Mucosa of rectum (tissue), 2 donors: ENCODE measurements at regions not wholly inside any gene's neighbourhood (a gene's known extent, or its start where the extent isn't known, plus 50 kb on each side); places are given as distances from the start of the nearest gene placed in this dataset.
"Not testable (repeated sequence)": the region's sequence is repeated elsewhere in the genome, so short reads cannot be mapped to it uniquely, and the experiment has no call there.

Experiments used
- H3K27ac ChIP-seq, 2 donors: one replicate each; pipeline ENCODE4 v1.7.0; 2013; ENCODE audit warnings: inconsistent platforms in 2 of 2, low read depth in 2 of 2, low read length in 2 of 2
- H3K27me3 ChIP-seq, 2 donors: one replicate each; pipeline ENCODE4 v1.7.0; 2013; ENCODE audit warnings: low read length in 2 of 2; ENCODE audit not compliant: control insufficient read depth in 2 of 2, insufficient read depth in 2 of 2
- H3K36me3 ChIP-seq, 2 donors: one replicate each; pipeline ENCODE4 v1.7.0; 2013; ENCODE audit warnings: low read length in 2 of 2; ENCODE audit not compliant: control insufficient read depth in 2 of 2, insufficient read depth in 2 of 2
- H3K4me1 ChIP-seq, 2 donors: one replicate each; pipeline ENCODE4 v1.7.0; 2013; ENCODE audit warnings: low read length in 2 of 2, mild to moderate bottlenecking in 1 of 2; ENCODE audit not compliant: control insufficient read depth in 2 of 2, insufficient read depth in 2 of 2
- H3K4me3 ChIP-seq, 2 donors: one replicate each; pipeline ENCODE4 v1.7.0; 2013; ENCODE audit warnings: low read length in 2 of 2
- H3K9ac ChIP-seq, 2 donors: one replicate each; pipeline ENCODE4 v1.7.0; 2013; ENCODE audit warnings: low read length in 2 of 2, low read depth in 1 of 2, mild to moderate bottlenecking in 1 of 2
- H3K9me3 ChIP-seq, 2 donors: one replicate each; pipeline ENCODE4 v1.7.0; 2013; ENCODE audit warnings: low read length in 2 of 2; ENCODE audit not compliant: control insufficient read depth in 2 of 2
- donor health status: healthy.
- donor health status: Normal muscosa, but diverticular disease.

- H3K36me3 ChIP-seq = no peaks in the 10 kb centered on the region
- no peaks in the 10 kb centered on the region for H3K27me3 ChIP-seq
- no peak overlapping the region for H3K4me3 ChIP-seq
- H3K27ac ChIP-seq = no peak overlapping the region
- H3K4me1 ChIP-seq = no peaks in the 10 kb centered on the region
- H3K9me3 ChIP-seq = no peaks in the 10 kb centered on the region
- no peak overlapping the region for H3K9ac ChIP-seq
Observed at GRCh38 chr4:137961051-137961438, 281.1 kb downstream of the SLC7A11 start.

DNA sequence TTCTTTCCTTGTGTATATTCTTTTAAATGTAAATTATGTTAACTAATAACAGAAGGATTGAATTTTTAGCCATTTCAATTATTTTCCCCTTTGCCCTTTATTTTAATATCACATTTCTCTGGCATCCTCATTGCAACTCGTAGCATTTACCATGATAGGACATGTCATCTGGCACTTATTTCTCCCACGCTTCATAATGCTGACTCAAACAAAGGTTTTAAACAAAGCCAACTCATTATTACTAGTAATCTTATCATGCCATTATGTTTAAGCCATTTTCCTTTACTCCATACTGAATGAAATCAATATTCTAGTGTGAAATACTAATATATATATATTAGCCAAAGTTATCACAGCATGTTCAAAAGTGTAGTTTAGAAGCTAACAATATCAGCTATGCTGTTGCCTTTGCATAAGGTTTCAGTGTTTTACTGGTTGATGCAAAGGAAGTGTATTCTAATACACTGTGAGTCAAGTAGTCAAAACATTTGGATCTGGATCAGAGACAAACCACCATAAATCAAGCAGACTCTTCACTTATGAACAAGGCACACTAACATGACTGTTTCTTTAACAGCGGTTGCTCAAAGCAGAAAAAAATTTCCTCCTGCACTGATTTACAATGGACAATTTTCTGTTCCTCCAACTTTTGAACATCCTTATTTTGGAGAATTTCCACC lies 281.6 kb downstream of the SLC7A11 start:
- H3K27me3 ChIP-seq = no peaks in the 10 kb centered on the region
- H3K27ac ChIP-seq = no peak overlapping the region
- no peak overlapping the region for H3K9ac ChIP-seq
- H3K4me3 ChIP-seq = no peak overlapping the region
- no peaks in the 10 kb centered on the region for H3K36me3 ChIP-seq
- H3K4me1 ChIP-seq = no peaks in the 10 kb centered on the region
- no peaks in the 10 kb centered on the region for H3K9me3 ChIP-seq

DNA sequence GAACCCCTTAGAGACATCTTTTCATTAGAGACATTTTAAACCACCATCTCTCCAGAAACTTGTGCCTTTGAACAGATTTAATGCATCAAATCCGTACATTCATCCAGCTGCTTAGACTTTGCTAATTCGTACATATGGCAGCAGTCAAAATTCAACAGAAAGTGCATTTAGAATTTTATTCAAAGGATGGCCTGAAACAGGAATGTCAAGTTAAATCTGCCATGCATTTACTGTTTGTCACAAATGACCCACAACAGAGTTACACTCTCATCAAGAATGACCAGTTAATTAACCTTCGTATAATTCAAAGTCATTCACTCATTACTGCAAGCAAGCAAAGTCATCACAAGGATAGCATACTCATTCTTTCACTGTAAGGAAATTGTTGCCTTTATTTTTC lies 284.3 kb downstream of the SLC7A11 start:
- no peaks in the 10 kb centered on the region for H3K4me1 ChIP-seq
- no peaks in the 10 kb centered on the region for H3K9me3 ChIP-seq
- no peak overlapping the region for H3K27ac ChIP-seq
- H3K36me3 ChIP-seq = no peaks in the 10 kb centered on the region
- no peak overlapping the region for H3K4me3 ChIP-seq
- no peaks in the 10 kb centered on the region for H3K27me3 ChIP-seq
- H3K9ac ChIP-seq = no peak overlapping the region

DNA sequence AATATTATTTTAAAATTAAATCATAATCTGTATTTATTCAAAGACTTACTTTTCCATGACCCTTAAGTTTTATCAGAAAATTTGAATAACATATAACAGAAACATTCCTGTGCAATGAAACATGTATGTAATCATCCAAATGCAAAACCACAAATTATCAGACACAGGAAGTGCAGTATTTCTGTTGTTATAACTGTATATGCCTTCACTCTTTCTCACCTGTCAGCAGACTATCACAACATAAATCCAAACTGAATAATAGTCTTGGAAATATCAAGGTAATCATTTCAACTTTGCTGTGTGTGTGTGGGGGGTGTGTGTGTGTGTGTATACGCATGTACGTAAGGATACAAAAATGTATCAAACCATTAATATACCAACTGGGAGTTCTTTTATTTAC lies 285.9 kb downstream of the SLC7A11 start:
- Histone ChIP-seq H3K4me1 (no peaks in the 10 kb centered on the region), H3K4me3 (no peak overlapping the region), H3K27me3 (no peaks in the 10 kb centered on the region), H3K9me3 (no peaks in the 10 kb centered on the region), H3K9ac (no peak overlapping the region), H3K27ac (no peak overlapping the region), H3K36me3 (no peaks in the 10 kb centered on the region)

DNA sequence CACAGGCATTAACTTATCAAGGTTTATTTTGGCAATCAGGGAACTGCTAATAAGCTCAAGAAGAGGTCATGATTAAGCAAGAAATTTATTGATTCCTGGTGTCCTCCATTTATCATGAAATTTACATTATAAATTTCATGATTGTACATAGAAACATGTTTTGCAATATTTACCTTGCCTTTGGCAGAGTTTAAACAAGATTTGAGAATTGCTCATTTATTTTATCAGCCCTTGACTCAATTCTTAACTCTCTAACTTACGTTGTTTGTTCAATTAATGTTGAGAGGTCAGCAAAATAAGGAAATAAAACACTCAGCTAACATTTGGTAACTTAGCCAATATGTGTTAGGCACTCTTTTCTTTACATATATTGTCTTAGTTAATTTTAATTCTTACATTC lies 286.6 kb downstream of the SLC7A11 start:
- Histone ChIP-seq H3K9ac (no peak overlapping the region), H3K27me3 (no peaks in the 10 kb centered on the region)

DNA sequence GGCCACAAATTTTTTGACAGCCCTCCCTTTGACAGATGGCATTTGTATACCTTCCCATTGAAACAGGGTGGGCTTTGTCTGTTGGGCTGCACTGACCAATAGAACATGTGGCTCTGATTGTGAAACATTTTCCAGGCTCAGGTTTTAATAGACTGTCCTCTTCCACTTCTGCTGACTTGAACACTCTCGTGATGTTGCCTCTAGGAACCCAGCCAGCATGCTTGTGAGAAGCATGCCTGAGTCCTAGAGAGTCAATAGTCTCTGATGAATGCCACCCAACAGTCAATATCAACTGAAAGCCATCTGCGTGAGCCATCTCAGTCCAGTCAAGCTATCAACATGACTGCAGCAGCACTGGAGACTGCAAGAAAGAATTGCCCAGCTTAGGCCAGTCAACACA lies 290.0 kb downstream of the SLC7A11 start:
- Histone ChIP-seq H3K9me3 (no peaks in the 10 kb centered on the region), H3K36me3 (no peaks in the 10 kb centered on the region), H3K9ac (no peak overlapping the region), H3K4me1 (no peaks in the 10 kb centered on the region), H3K4me3 (no peak overlapping the region), H3K27ac (no peak overlapping the region), H3K27me3 (no peaks in the 10 kb centered on the region)

More for the DNA sequence above, 286.6 kb downstream of the SLC7A11 start:
- H3K36me3 ChIP-seq = no peaks in the 10 kb centered on the region
- H3K4me3 ChIP-seq = no peak overlapping the region
- H3K4me1 ChIP-seq = no peaks in the 10 kb centered on the region
- H3K9me3 ChIP-seq = no peaks in the 10 kb centered on the region
- H3K27ac ChIP-seq = no peak overlapping the region

DNA sequence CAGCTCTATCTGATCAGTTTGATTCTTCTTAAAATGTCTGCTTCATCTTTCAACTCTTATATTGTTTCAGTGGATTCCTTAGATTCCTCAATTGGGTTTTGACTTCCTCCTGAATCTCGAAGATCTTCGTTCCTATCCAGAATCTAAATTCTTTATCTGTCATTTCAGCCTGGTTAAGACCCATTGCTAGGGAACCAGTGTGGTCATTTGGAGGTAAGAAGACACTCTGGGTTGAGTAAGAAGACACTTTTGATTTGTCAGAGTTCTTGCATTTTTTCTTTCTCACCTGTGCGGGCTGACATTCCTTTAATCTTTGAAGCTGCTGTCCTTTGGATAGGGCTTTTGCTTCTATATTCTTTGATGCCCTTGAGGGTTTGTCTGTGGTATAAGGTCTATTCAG lies 291.9 kb downstream of the SLC7A11 start:
- Histone ChIP-seq H3K4me3 (no peak overlapping the region), H3K27ac (no peak overlapping the region), H3K9me3 (no peaks in the 10 kb centered on the region), H3K9ac (no peak overlapping the region), H3K27me3 (no peaks in the 10 kb centered on the region), H3K36me3 (no peaks in the 10 kb centered on the region), H3K4me1 (no peaks in the 10 kb centered on the region)

GRCh38 chr4:137949746-137950145 lies 292.4 kb downstream of the SLC7A11 start:
- Histone ChIP-seq H3K36me3 (no peaks in the 10 kb centered on the region), H3K4me1 (no peaks in the 10 kb centered on the region), H3K27ac (no peak overlapping the region), H3K9ac (no peak overlapping the region), H3K27me3 (no peaks in the 10 kb centered on the region), H3K4me3 (no peak overlapping the region), H3K9me3 (no peaks in the 10 kb centered on the region)

GRCh38 chr4:137946453-137947174 lies 295.5 kb downstream of the SLC7A11 start:
- no peaks in the 10 kb centered on the region for H3K9me3 ChIP-seq
- no peak overlapping the region for H3K27ac ChIP-seq
- no peaks in the 10 kb centered on the region for H3K4me1 ChIP-seq
- no peaks in the 10 kb centered on the region for H3K36me3 ChIP-seq
- no peaks in the 10 kb centered on the region for H3K27me3 ChIP-seq
- H3K9ac ChIP-seq = no peak overlapping the region
- no peak overlapping the region for H3K4me3 ChIP-seq

DNA sequence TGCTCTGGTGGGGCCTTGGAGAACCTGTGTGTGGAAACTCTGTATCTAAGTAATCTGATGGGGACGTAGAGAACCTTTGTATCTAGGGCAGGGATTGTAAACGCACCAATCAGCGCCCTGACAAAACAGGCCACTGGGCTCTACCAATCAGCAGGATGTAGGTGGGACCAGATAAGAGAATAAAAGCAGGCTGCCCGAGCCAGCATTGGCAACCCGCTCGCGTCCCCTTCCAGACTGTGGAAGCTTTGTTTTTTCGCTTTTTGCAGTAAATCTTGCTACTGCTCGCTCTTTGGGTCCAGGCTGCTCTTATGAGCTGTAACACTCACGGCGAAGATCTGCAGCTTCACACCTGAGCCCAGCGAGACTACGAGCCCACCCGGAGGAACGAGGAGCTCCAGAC lies 299.3 kb downstream of the SLC7A11 start:
- H3K4me1 ChIP-seq, H3K4me3 ChIP-seq, H3K36me3 ChIP-seq, H3K9me3 ChIP-seq, H3K27ac ChIP-seq, H3K9ac ChIP-seq, H3K27me3 ChIP-seq: not testable (repeated sequence)
